Stimulated activated naive CD8-positive, alpha-beta T cell treated with anti-CD3 and anti-CD28 coated beads, Interleukin-15, Interleukin-2, amounts not matched to agents 100 ng/mL and 50 ng/mL, for 24 hours (primary cell): ENCODE measurements at regions not wholly inside any gene's neighbourhood (a gene's known extent, or its start where the extent isn't known, plus 50 kb on each side); places are given as distances from the start of the nearest gene placed in this dataset.

Source experiments
- H3K27ac Mint-ChIP-seq: one replicate; pipeline ENCODE4 v1.8.0; 2021; ENCODE audit warnings: mild to moderate bottlenecking, mixed read lengths
- H3K27me3 Mint-ChIP-seq: one replicate; pipeline ENCODE4 v1.8.0; 2021; ENCODE audit warnings: mixed read lengths
- H3K36me3 Mint-ChIP-seq: one replicate; pipeline ENCODE4 v1.8.0; 2021; ENCODE audit warnings: low read depth, mixed read lengths
- H3K4me1 Mint-ChIP-seq: one replicate; pipeline ENCODE4 v1.8.0; 2021; ENCODE audit warnings: low read depth, mixed read lengths
- H3K4me3 Mint-ChIP-seq: one replicate; pipeline ENCODE4 v1.8.0; 2021; ENCODE audit warnings: mild to moderate bottlenecking, mixed read lengths
- H3K9me3 Mint-ChIP-seq: one replicate; pipeline ENCODE4 v1.8.0; 2021; ENCODE audit warnings: mixed read lengths

- no peak overlapping the region for H3K27ac Mint-ChIP-seq
- no peaks in the 10 kb centered on the region for H3K9me3 Mint-ChIP-seq
- H3K4me3 Mint-ChIP-seq = no peak overlapping the region
- no peaks in the 10 kb centered on the region for H3K36me3 Mint-ChIP-seq
- H3K4me1 Mint-ChIP-seq = no peaks in the 10 kb centered on the region
- no peaks in the 10 kb centered on the region for H3K27me3 Mint-ChIP-seq
Observed at GRCh38 chr20:10855778-10856177, 182.0 kb upstream of the JAG1 start.

- H3K4me1 Mint-ChIP-seq = no peaks in the 10 kb centered on the region
- H3K27me3 Mint-ChIP-seq = no peaks in the 10 kb centered on the region
Observed at GRCh38 chr20:10856237-10857015, 182.6 kb upstream of the JAG1 start.

GRCh38 chr20:10857352-10858070 lies 183.7 kb upstream of the JAG1 start:
- H3K27me3 Mint-ChIP-seq = no peaks in the 10 kb centered on the region
- H3K36me3 Mint-ChIP-seq = no peaks in the 10 kb centered on the region
- no peaks in the 10 kb centered on the region for H3K4me1 Mint-ChIP-seq
- no peak overlapping the region for H3K4me3 Mint-ChIP-seq
- H3K27ac Mint-ChIP-seq = no peak overlapping the region
- no peaks in the 10 kb centered on the region for H3K9me3 Mint-ChIP-seq

More at GRCh38 chr20:10856237-10857015, 182.6 kb upstream of the JAG1 start:
- Mint-ChIP-seq H3K4me3 (no peak overlapping the region), H3K27ac (no peak overlapping the region), H3K9me3 (no peaks in the 10 kb centered on the region), H3K36me3 (no peaks in the 10 kb centered on the region)

GRCh38 chr20:10861090-10861489 lies 187.3 kb upstream of the JAG1 start:
- no peak overlapping the region for H3K27ac Mint-ChIP-seq
- H3K4me1 Mint-ChIP-seq = no peaks in the 10 kb centered on the region
- peaks cover 3% of the 10 kb centered on the region for H3K27me3 Mint-ChIP-seq
- H3K36me3 Mint-ChIP-seq = no peaks in the 10 kb centered on the region
- H3K4me3 Mint-ChIP-seq = no peak overlapping the region
- H3K9me3 Mint-ChIP-seq = no peaks in the 10 kb centered on the region

GRCh38 chr20:10861619-10862018 lies 187.8 kb upstream of the JAG1 start:
- no peak overlapping the region for H3K27ac Mint-ChIP-seq
- H3K36me3 Mint-ChIP-seq = no peaks in the 10 kb centered on the region
- no peaks in the 10 kb centered on the region for H3K9me3 Mint-ChIP-seq
- no peak overlapping the region for H3K4me3 Mint-ChIP-seq
- no peaks in the 10 kb centered on the region for H3K4me1 Mint-ChIP-seq
- peaks cover 3% of the 10 kb centered on the region for H3K27me3 Mint-ChIP-seq

DNA sequence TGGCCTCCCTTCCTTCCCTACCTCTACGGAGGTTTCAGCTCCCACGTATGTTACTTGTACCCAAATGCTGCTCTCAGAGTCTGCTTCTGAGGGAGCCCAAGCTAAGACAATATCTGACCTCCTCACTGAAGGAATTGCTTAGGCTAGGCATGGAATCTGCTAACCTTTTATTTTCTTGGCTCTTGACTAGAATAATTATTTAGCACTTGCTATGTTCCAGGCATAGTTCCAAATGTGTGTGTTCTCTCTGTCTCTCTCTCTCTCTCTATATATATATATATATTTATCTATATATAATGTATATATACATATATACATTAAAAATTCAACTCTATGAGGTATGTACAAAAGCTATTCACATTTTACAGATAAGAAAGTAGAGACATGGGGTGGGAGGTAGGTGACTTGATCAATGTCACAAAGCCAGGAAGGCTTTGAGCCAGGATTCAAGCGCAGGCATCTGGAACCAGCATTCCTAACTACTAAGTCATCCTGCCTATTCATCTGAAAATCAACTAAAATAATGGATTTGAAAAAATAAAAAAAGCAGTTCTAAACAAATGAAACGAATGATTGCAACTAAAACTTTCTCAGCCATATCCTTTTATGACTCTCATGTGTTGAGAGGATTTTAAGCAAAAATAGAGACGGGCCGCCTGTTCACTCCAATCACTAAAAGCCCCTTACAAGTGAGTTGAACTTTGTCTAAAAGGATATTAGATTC lies 189.7 kb upstream of the JAG1 start:
- Mint-ChIP-seq H3K27me3 (peaks cover 3% of the 10 kb centered on the region), H3K9me3 (no peaks in the 10 kb centered on the region), H3K36me3 (no peaks in the 10 kb centered on the region), H3K4me3 (no peak overlapping the region), H3K27ac (no peak overlapping the region), H3K4me1 (no peaks in the 10 kb centered on the region)

- H3K27ac Mint-ChIP-seq = no peak overlapping the region
- H3K4me3 Mint-ChIP-seq = no peak overlapping the region
- H3K4me1 Mint-ChIP-seq = no peaks in the 10 kb centered on the region
- H3K27me3 Mint-ChIP-seq = peaks cover 3% of the 10 kb centered on the region
- H3K9me3 Mint-ChIP-seq = no peaks in the 10 kb centered on the region
- no peaks in the 10 kb centered on the region for H3K36me3 Mint-ChIP-seq
Observed at GRCh38 chr20:10864076-10864672, 190.4 kb upstream of the JAG1 start.

DNA sequence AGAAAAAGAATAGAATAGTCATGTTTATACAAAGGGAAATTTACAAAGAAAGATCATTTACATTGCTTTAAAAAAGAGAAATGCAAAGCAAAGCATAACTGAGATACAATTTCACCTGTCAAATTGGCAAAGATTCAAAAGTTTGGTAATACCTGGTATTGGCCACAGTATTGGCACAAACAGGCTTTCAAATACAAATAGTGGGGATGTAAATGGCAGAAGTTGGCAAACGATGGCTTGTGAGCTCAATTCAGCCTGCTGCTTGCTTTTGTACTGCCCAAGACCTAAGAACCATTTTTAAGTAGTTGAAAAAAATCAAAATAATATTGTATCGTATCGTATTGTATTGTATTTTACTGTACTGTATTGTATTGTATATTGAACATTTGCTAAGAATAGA lies 194.5 kb upstream of the JAG1 start:
- Mint-ChIP-seq H3K9me3 (no peaks in the 10 kb centered on the region), H3K36me3 (no peaks in the 10 kb centered on the region), H3K4me3 (no peak overlapping the region), H3K4me1 (no peaks in the 10 kb centered on the region), H3K27ac (no peak overlapping the region), H3K27me3 (peaks cover 3% of the 10 kb centered on the region)

DNA sequence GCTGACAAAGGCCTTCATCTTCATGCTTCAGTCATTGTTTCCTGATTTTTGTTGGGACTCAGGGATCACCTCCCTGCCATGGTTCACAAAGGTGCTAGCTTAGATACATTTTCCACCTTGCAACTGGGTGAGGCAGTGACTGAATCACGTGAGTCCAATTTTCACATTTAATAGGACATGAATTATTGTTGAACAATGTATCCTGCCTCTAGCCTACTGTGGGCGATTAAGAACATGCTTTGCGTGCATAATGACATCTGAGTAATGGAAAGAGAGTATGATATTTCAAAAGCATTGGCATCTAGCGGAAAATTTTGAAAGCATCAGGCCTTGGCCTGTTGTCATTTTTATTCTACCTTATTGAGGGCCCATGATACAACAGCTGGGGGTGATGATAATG lies 199.2 kb upstream of the JAG1 start:
- H3K4me3 Mint-ChIP-seq = no peak overlapping the region
- H3K9me3 Mint-ChIP-seq = peaks cover 4% of the 10 kb centered on the region
- no peaks in the 10 kb centered on the region for H3K27me3 Mint-ChIP-seq
- H3K4me1 Mint-ChIP-seq = no peaks in the 10 kb centered on the region
- H3K36me3 Mint-ChIP-seq = no peaks in the 10 kb centered on the region
- no peak overlapping the region for H3K27ac Mint-ChIP-seq

DNA sequence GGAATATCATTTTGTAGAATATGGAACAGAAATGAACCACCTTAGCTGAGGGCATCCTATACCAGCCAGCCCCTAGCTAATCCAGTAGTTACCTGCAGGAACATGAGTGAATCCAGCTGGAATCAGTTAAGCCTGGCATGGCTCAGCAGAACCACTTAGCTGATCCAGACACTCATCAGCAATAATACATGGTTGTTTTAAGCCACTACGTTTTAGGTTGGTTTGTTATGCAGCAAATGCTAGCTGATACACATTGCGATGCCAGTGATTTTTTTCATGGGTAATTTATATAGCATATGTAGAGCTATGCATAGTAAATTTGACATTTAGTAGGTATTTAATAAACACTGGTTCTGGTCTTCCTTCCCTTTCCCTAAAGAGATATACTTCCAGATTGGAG lies 201.9 kb upstream of the JAG1 start:
- Mint-ChIP-seq H3K4me3 (no peak overlapping the region), H3K36me3 (no peaks in the 10 kb centered on the region), H3K4me1 (no peaks in the 10 kb centered on the region), H3K27ac (no peak overlapping the region), H3K27me3 (no peaks in the 10 kb centered on the region), H3K9me3 (peaks cover 4% of the 10 kb centered on the region)

- H3K4me3 Mint-ChIP-seq = no peak overlapping the region
Observed at GRCh38 chr20:10876558-10876957, 202.8 kb upstream of the JAG1 start.

DNA sequence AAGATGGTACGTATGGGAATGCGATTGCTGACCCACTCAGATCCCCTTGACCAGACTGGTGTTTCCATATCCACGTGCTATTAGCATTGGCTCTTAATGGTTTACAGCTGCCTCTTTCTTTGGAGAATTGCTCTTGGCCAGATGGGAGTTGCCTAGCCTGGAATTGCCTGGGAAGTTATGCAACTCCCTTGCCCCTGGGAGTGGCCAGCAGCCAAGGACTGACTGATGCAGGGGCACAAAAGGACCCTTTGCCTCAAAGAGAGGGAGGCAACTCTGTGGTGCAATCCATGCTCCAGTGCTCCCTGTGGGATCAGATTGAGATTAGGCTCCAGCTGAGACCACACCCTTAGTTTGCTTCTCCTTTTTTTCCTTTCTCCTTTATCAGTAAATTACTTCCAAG lies 203.5 kb upstream of the JAG1 start:
- Mint-ChIP-seq H3K36me3 (no peaks in the 10 kb centered on the region), H3K27ac (no peak overlapping the region), H3K4me1 (no peaks in the 10 kb centered on the region), H3K4me3 (no peak overlapping the region), H3K9me3 (peaks cover 4% of the 10 kb centered on the region), H3K27me3 (no peaks in the 10 kb centered on the region)

More at GRCh38 chr20:10876558-10876957, 202.8 kb upstream of the JAG1 start:
- H3K36me3 Mint-ChIP-seq = no peaks in the 10 kb centered on the region
- peaks cover 4% of the 10 kb centered on the region for H3K9me3 Mint-ChIP-seq
- H3K4me1 Mint-ChIP-seq = no peaks in the 10 kb centered on the region
- no peaks in the 10 kb centered on the region for H3K27me3 Mint-ChIP-seq
- no peak overlapping the region for H3K27ac Mint-ChIP-seq

- H3K9me3 Mint-ChIP-seq = no peaks in the 10 kb centered on the region
- H3K4me1 Mint-ChIP-seq = no peaks in the 10 kb centered on the region
- H3K27ac Mint-ChIP-seq = no peak overlapping the region
- H3K36me3 Mint-ChIP-seq = no peaks in the 10 kb centered on the region
- no peak overlapping the region for H3K4me3 Mint-ChIP-seq
- H3K27me3 Mint-ChIP-seq = no peaks in the 10 kb centered on the region
Observed at GRCh38 chr20:10883166-10883565, 209.4 kb upstream of the JAG1 start.

DNA sequence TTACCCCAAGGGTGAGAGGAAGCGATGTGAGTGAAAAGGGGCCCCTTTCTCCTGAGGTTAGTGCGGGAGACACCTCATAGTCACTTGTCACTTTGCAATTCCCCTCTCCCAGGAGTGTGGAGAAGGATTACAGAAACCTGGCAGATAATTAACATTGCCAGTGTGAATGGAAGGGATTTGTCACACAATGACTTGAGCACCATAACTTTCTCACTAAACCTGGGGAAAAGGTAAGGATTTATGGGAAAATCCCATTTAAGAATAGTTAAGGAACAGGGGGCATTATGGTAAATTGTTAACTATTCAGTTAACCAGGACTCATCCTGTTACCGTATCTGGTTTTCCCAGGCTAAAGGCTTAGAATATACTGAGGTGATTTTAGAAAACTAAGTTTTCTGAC lies 219.5 kb upstream of the JAG1 start:
- H3K36me3 Mint-ChIP-seq = no peaks in the 10 kb centered on the region
- H3K27ac Mint-ChIP-seq = no peak overlapping the region
- no peak overlapping the region for H3K4me3 Mint-ChIP-seq
- H3K27me3 Mint-ChIP-seq = no peaks in the 10 kb centered on the region
- no peaks in the 10 kb centered on the region for H3K4me1 Mint-ChIP-seq
- no peaks in the 10 kb centered on the region for H3K9me3 Mint-ChIP-seq

GRCh38 chr20:10897336-10897735 lies 223.5 kb upstream of the JAG1 start:
- Mint-ChIP-seq H3K9me3 (peaks cover 4% of the 10 kb centered on the region), H3K36me3 (no peaks in the 10 kb centered on the region), H3K4me1 (no peaks in the 10 kb centered on the region), H3K27me3 (no peaks in the 10 kb centered on the region), H3K4me3 (no peak overlapping the region), H3K27ac (no peak overlapping the region)
